ENCODE measurements at regions not wholly inside any gene's neighbourhood (a gene's known extent, or its start where the extent isn't known, plus 50 kb on each side); places are given as distances from the start of the nearest gene placed in this dataset.

GRCh38 chr15:67009576-67010569, 55.5 kb upstream of the SMAD3 start:
- POLR2A ChIA-PET: interaction anchor here (0.5 to 1.2 kb wide), 2 partner anchors 9 to 14 kb away, joined by 3 to 4 read pairs; no protein-coding TSS in a partner anchor
- no peaks in the 10 kb centered on the region for H3K9me1 ChIP-seq (ENCODE audit: control insufficient read depth, insufficient read depth, low read length)
- peaks cover 4 to 5% of the 10 kb centered on the region in 2 experiments; a peak in 3 of 5 replicates for H3K4me1 ChIP-seq (replicated peaks in 1 of 2; ENCODE audit: control insufficient read depth in 2 of 2, insufficient read depth in 2 of 2, low read length in 2 of 2)
- no peaks in the 10 kb centered on the region for H3K27me3 ChIP-seq (ENCODE audit: control insufficient read depth in 2 of 2, insufficient read depth in 2 of 2, low read length in 2 of 2)
- H3K4me3 ChIP-seq: no peak overlapping the region
- FAIRE-seq: no peak
- no peak overlapping the region for H3K9ac ChIP-seq (ENCODE audit: insufficient read depth in 1 of 2, low read depth in 2 of 2, low read length in 2 of 2)
- no peaks in the 10 kb centered on the region for H3K9me3 ChIP-seq (replicated peaks; ENCODE audit: control insufficient read depth, insufficient read depth, low read depth, low read length)
- H2AFZ ChIP-seq (ENCODE audit: low read depth, low read length): no peak overlapping the region
- no peaks in the 10 kb centered on the region for H3K36me3 ChIP-seq (ENCODE audit: control insufficient read depth, insufficient read depth, low read length)
- in situ Hi-C loops (cut with MboI): no loop called here
- no peak overlapping the region for H3K27ac ChIP-seq (ENCODE audit: extremely low read depth, low read depth, low read length)
- 31% methylated on average over 7 of the region's 7 CpGs for WGBS (ENCODE audit: insufficient coverage, low coverage, missing lambda C conversion rate)
- H3K79me2 ChIP-seq (ENCODE audit: control insufficient read depth, insufficient read depth, low read length): no peaks in the 10 kb centered on the region
- CTCF ChIA-PET (ENCODE audit: low intra/inter-chr PET ratio): no interaction called here
- DNase-seq (ENCODE audit: extremely low read depth in 1 of 4, low spot score in 3 of 4): no peak
- H3K4me2 ChIP-seq (ENCODE audit: insufficient read depth, low read length): no peak overlapping the region
- H4K20me1 ChIP-seq (replicated peaks; ENCODE audit: control insufficient read depth, insufficient read depth, low read length): 0 out of 2 replicates have a peak, but pooled peaks cover 3% of the 10 kb centered on the region
- ATAC-seq: no peak
- no TSS peak for BruUV-seq (replicated peaks)
- intact Hi-C loops (cut with micrococcal nuclease): no loop called here
- TF ChIP-seq BRF1 (IDR thresholded peaks at IDR 0.05; ENCODE audit: borderline replicate concordance, extremely low read depth, insufficient read length) (no peak), SRSF1 (IDR thresholded peaks at IDR 0.05; ENCODE audit: low read depth, low read length) (no peak), ZBTB40 (IDR thresholded peaks at IDR 0.05) (no peak), ZBTB40 (CRISPR knock-in tag; IDR thresholded peaks at IDR 0.05) (no peak), ZNF140 (CRISPR knock-in tag; IDR thresholded peaks at IDR 0.05) (no peak), TAL1 (IDR thresholded peaks at IDR 0.05) (no peak), CTCF (IDR thresholded peaks at IDR 0.05 in 2 of 3, conservative IDR thresholded peaks at IDR 0.05 in 1 of 3; ENCODE audit: insufficient read depth in 2 of 3, low read depth in 1 of 3, low read length in 3 of 3) (no peak), CBFA2T2 (conservative IDR thresholded peaks at IDR 0.05) (no peak), STAG1 (CRISPR knock-in tag; IDR thresholded peaks at IDR 0.05; ENCODE audit: borderline replicate concordance) (no peak), JUN (IDR thresholded peaks at IDR 0.05; ENCODE audit: borderline replicate concordance, low read depth, low read length) (no peak), JUN (CRISPR knock-in tag; IDR thresholded peaks at IDR 0.05; ENCODE audit: borderline replicate concordance) (no peak)
